Bronchial epithelial cell (primary cell): ENCODE measurements at regions not wholly inside any gene's neighbourhood (a gene's known extent, or its start where the extent isn't known, plus 50 kb on each side); places are given as distances from the start of the nearest gene placed in this dataset.
A peak's percentile ranks its signal among the peaks of the same experiment; 100 is the strongest.

Source experiments
- DNase-seq: peaks from one replicate; pipeline ENCODE4 v3.0.0-alpha.2; 2010; ENCODE audit warnings: low read depth
- FAIRE-seq: peaks from 2 replicates; lab custom pipeline; 2011; peaks lifted over from hg19 to GRCh38; lab: Jason Lieb, UNC
- H3K27me3 ChIP-seq: 2 replicates; pipeline ENCODE4 v1.5.1; 2011; ENCODE audit warnings: low read length; ENCODE audit not compliant: control insufficient read depth, insufficient read depth
- H3K36me3 ChIP-seq: 2 replicates; pipeline ENCODE4 v1.5.1; 2011; ENCODE audit warnings: low read length; ENCODE audit not compliant: control insufficient read depth, insufficient read depth
- H3K4me3 ChIP-seq: 2 replicates; pipeline ENCODE4 v1.5.1; 2011; ENCODE audit warnings: mild to moderate bottlenecking, low read depth, low read length, control low read depth
- TF ChIP-seq, protein P1 (sequence below): IDR thresholded peaks from 2 replicates; pipeline ENCODE4 v1.5.1; 2011; ENCODE audit warnings: mild to moderate bottlenecking, moderate library complexity, low read length, control low read depth, inconsistent platforms; ENCODE audit not compliant: insufficient read depth, severe bottlenecking

DNA sequence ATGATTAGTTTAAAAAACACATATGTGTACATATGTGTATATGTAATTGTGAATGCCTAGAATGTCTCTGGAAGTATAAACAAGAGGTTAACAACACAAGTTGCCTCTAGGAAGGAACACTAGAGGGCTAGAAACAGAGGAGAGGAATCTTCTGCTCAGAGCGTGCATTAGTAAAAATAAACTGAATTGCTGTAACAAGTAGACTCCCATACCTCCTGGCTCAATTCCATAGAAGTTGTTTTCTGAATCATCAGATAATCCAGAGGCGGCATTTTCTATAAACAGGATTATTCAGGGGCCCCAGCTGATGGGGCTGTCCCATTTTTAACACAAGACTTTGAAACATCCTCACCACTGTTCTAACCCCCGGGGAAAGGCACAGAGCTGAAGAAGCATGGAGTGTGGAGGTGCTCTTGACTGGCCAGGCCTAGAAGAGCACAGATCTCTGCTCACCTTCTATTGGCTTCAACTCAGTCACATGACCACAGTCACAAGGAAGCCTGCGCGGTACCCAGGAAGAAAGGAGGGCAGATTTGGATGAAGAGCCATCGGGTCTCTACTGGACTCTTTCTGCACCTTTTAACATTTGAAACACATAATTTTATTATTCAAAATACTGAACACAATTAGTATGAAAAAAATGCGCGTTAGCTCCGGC lies 145.7 kb downstream of the TLE3 start:
- DNase-seq = peak; percentile 10
- no peaks in the 10 kb centered on the region for H3K36me3 ChIP-seq
- no peak for FAIRE-seq
- no peak overlapping the region for H3K4me3 ChIP-seq
- H3K27me3 ChIP-seq = peaks cover 2% of the 10 kb centered on the region
- TF ChIP-seq, protein P1, sequence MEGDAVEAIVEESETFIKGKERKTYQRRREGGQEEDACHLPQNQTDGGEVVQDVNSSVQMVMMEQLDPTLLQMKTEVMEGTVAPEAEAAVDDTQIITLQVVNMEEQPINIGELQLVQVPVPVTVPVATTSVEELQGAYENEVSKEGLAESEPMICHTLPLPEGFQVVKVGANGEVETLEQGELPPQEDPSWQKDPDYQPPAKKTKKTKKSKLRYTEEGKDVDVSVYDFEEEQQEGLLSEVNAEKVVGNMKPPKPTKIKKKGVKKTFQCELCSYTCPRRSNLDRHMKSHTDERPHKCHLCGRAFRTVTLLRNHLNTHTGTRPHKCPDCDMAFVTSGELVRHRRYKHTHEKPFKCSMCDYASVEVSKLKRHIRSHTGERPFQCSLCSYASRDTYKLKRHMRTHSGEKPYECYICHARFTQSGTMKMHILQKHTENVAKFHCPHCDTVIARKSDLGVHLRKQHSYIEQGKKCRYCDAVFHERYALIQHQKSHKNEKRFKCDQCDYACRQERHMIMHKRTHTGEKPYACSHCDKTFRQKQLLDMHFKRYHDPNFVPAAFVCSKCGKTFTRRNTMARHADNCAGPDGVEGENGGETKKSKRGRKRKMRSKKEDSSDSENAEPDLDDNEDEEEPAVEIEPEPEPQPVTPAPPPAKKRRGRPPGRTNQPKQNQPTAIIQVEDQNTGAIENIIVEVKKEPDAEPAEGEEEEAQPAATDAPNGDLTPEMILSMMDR = no peak

DNA sequence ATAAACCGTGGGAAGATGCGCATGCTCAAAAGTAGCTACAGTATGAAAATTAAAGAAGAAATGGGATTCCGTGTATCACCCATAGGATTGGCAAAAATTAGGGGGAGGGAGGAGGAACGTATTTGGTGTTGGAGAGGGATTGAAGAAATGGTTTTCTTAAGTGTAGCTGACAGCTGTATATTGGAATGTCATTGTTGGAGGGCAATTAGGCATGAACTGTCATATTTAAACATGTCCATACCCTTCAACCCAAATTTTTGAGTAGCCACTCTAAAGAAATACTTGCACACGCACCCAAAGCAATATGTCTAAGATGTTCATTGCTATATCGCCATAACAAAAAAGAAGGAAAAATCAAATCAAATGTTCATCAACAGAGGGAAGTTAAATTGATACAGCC lies 144.7 kb downstream of the TLE3 start:
- peaks cover 3% of the 10 kb centered on the region for H3K27me3 ChIP-seq
- no peaks in the 10 kb centered on the region for H3K36me3 ChIP-seq
- no peak overlapping the region for H3K4me3 ChIP-seq
- DNase-seq = no peak
- no peak for FAIRE-seq
- TF ChIP-seq, protein P1 = no peak

DNA sequence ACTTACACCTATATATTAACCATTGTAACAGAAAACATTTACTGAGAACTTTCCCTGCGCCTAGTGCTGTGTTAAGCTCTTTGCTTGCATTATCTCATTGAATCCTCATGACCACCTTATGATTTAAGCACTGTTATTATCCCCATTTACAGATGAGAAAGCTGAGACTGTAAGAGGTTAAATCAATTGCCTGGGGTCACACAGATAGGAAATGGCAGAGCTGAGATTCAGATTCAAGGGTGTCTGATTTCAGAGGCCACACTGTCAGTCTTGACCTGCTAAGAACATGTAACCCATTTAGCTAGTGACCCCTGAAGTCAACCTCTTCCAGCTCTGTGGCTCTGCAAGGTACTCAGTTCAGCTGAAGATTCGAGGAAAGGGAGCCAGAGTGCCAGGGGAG lies 143.9 kb downstream of the TLE3 start:
- Histone ChIP-seq H3K36me3 (no peaks in the 10 kb centered on the region), H3K4me3 (no peak overlapping the region), H3K27me3 (peaks cover 3% of the 10 kb centered on the region)
- FAIRE-seq (no peak), DNase-seq (no peak)
- TF ChIP-seq, protein P1 = no peak

DNA sequence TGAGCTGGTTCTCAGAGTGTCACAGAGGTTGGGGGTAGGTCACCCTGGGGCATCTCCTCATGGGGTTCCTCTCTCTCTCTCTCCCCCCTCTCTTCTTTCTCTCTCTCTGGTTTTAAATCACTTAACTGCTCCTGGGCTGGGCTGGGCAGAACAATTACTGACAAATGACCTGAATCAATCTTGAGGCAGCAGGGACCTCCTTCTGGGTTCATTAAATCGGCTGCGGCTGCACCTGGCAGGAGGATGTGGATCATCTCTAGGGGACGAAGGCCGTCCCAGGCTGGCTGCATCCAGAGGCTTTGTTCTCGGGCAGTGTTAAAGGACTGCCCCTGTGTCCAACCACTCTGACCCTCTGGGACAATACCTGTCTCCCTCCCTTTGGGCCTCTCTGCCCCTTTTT lies 143.1 kb downstream of the TLE3 start:
- no peak for FAIRE-seq
- TF ChIP-seq, protein P1 = no peak
- Histone ChIP-seq H3K27me3 (peaks cover 3% of the 10 kb centered on the region), H3K36me3 (no peaks in the 10 kb centered on the region), H3K4me3 (no peak overlapping the region)
- DNase-seq = no peak

DNA sequence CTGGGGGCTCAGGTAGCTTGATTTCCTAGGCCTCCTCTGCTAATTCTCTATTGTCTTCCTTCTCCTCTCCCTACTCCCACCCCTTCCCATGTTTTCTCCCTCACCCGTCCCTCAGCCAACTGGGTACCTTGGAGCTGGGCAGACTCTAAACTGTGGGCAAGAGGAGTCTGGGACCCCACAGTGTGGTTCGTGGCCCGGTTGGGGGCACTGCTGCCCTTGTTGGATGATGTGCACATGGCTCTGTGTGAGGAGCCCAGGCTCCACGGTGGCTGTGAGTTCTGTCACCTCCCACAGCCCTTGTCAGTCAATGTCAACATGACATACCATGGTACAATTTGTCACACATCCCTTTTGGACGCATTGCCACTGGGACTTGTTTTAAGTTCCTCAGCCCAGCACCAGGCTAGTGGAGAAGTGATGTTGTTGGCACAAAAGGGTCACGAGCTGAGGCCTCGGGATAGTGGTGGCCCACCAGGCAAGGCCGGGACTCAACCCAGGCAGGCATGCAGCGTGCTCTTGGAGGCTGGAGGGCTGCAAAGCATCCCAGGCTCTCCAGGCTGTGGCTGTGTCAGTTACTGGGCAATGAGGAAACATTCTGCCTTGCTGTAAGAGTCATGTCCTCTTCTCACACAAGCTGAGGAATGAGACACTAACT lies 142.3 kb downstream of the TLE3 start:
- peaks cover 3% of the 10 kb centered on the region for H3K27me3 ChIP-seq
- H3K4me3 ChIP-seq = no peak overlapping the region
- DNase-seq = no peak
- no peaks in the 10 kb centered on the region for H3K36me3 ChIP-seq
- FAIRE-seq = no peak
- TF ChIP-seq, protein P1 = no peak
